Mesodermal cell (in vitro differentiated cells): ENCODE measurements at regions not wholly inside any gene's neighbourhood (a gene's known extent, or its start where the extent isn't known, plus 50 kb on each side); places are given as distances from the start of the nearest gene placed in this dataset.

Source experiments
- H3K27ac ChIP-seq: 2 replicates; pipeline ENCODE4 v1.7.0; 2013; ENCODE audit warnings: mild to moderate bottlenecking, low read depth, low read length, moderate library complexity; ENCODE audit not compliant: severe bottlenecking
- H3K36me3 ChIP-seq: 2 replicates; pipeline ENCODE4 v1.7.1; 2013; ENCODE audit warnings: mild to moderate bottlenecking, low read length, moderate library complexity; ENCODE audit not compliant: control insufficient read depth, insufficient read depth
- H3K4me1 ChIP-seq: one replicate; pipeline ENCODE4 v1.7.1; 2013; ENCODE audit warnings: mild to moderate bottlenecking, low read length; ENCODE audit not compliant: insufficient read depth, control insufficient read depth, poor library complexity, severe bottlenecking
- H3K4me3 ChIP-seq: 2 replicates; pipeline ENCODE4 v1.7.0; 2013; ENCODE audit warnings: low read length, control low read depth, mild to moderate bottlenecking; ENCODE audit not compliant: insufficient read depth, poor library complexity, severe bottlenecking; ENCODE audit errors: extremely low read depth
- H3K9me3 ChIP-seq: 2 replicates; pipeline ENCODE4 v1.7.1; 2013; ENCODE audit warnings: mild to moderate bottlenecking, low read length, moderate library complexity; ENCODE audit not compliant: control insufficient read depth
- whole genome bisulfite sequencing, 2 experiments: methylation state at CpG; one replicate each; pipeline ENCODE4 v1.1.5; 2013; ENCODE audit warnings: missing lambda C conversion rate in 2 of 2; ENCODE audit not compliant: insufficient coverage in 2 of 2; 5-methylcytosine and 5-hydroxymethylcytosine counted together

GRCh38 chr22:47367993-47368945 lies 605.8 kb downstream of the TBC1D22A start:
- peaks cover 72% of the 10 kb centered on the region for H3K9me3 ChIP-seq
- no peaks in the 10 kb centered on the region for H3K36me3 ChIP-seq
- no peaks in the 10 kb centered on the region for H3K4me1 ChIP-seq
- 62 to 69% methylated on average over 12 to 20 of the region's 21 CpGs for whole genome bisulfite sequencing, 2 experiments
- H3K27ac ChIP-seq: no peak overlapping the region
- H3K4me3 ChIP-seq: no peak overlapping the region

- WGBS, 2 experiments: 44 to 53% methylated on average over 5 to 6 of the region's 7 CpGs
- Histone ChIP-seq H3K9me3 (peaks cover 63% of the 10 kb centered on the region), H3K36me3 (no peaks in the 10 kb centered on the region), H3K4me3 (no peak overlapping the region), H3K4me1 (no peaks in the 10 kb centered on the region), H3K27ac (no peak overlapping the region)
Measured at GRCh38 chr22:47367107-47367690, 604.7 kb downstream of the TBC1D22A start.

GRCh38 chr22:47366026-47366767 lies 603.7 kb downstream of the TBC1D22A start:
- Histone ChIP-seq H3K4me3 (no peak overlapping the region), H3K9me3 (peaks cover 58% of the 10 kb centered on the region), H3K4me1 (no peaks in the 10 kb centered on the region), H3K36me3 (no peaks in the 10 kb centered on the region), H3K27ac (no peak overlapping the region)
- 75 to 80% methylated on average over 6 to 10 of the region's 17 CpGs for WGBS, 2 experiments

GRCh38 chr22:47361247-47361646 lies 598.8 kb downstream of the TBC1D22A start:
- Histone ChIP-seq H3K4me3 (no peak overlapping the region), H3K9me3 (peaks cover 61% of the 10 kb centered on the region), H3K27ac (no peak overlapping the region), H3K36me3 (no peaks in the 10 kb centered on the region), H3K4me1 (no peaks in the 10 kb centered on the region)
- WGBS, 2 experiments: 100% methylated on average over 1 of the region's 3 CpGs; no CpG with 5 or more reads in 1 of the 2 experiments

- H3K27ac ChIP-seq: no peak overlapping the region
- H3K4me3 ChIP-seq: no peak overlapping the region
- peaks cover 84% of the 10 kb centered on the region for H3K9me3 ChIP-seq
- 84 to 91% methylated on average over 10 of the region's 10 CpGs for WGBS, 2 experiments
- H3K36me3 ChIP-seq: no peaks in the 10 kb centered on the region
- H3K4me1 ChIP-seq: no peaks in the 10 kb centered on the region
Measured at GRCh38 chr22:47357493-47357892, 595.0 kb downstream of the TBC1D22A start.

- H3K9me3 ChIP-seq: peaks cover 87% of the 10 kb centered on the region
- no peaks in the 10 kb centered on the region for H3K4me1 ChIP-seq
- WGBS, 2 experiments: 73 to 88% methylated on average over 6 to 7 of the region's 7 CpGs
- no peak overlapping the region for H3K27ac ChIP-seq
- H3K4me3 ChIP-seq: no peak overlapping the region
- no peaks in the 10 kb centered on the region for H3K36me3 ChIP-seq
Measured at GRCh38 chr22:47357086-47357485, 594.6 kb downstream of the TBC1D22A start.

- H3K36me3 ChIP-seq: no peaks in the 10 kb centered on the region
- H3K4me3 ChIP-seq: no peak overlapping the region
- WGBS, 2 experiments: 43 to 60% methylated on average over 4 to 5 of the region's 5 CpGs
- H3K4me1 ChIP-seq: no peaks in the 10 kb centered on the region
- no peak overlapping the region for H3K27ac ChIP-seq
- peaks cover 90% of the 10 kb centered on the region for H3K9me3 ChIP-seq
Measured at GRCh38 chr22:47356511-47357011, 594.1 kb downstream of the TBC1D22A start.

GRCh38 chr22:47355776-47356510 lies 593.5 kb downstream of the TBC1D22A start:
- Histone ChIP-seq H3K4me1 (no peaks in the 10 kb centered on the region), H3K36me3 (no peaks in the 10 kb centered on the region), H3K27ac (no peak overlapping the region), H3K9me3 (peaks cover 86% of the 10 kb centered on the region), H3K4me3 (no peak overlapping the region)
- WGBS, 2 experiments: 75 to 82% methylated on average over 7 to 10 of the region's 13 CpGs

- no peaks in the 10 kb centered on the region for H3K4me1 ChIP-seq
- WGBS, 2 experiments: 59% methylated on average over 3 of the region's 4 CpGs
- no peak overlapping the region for H3K4me3 ChIP-seq
- H3K27ac ChIP-seq: no peak overlapping the region
- no peaks in the 10 kb centered on the region for H3K36me3 ChIP-seq
- H3K9me3 ChIP-seq: peaks cover 80% of the 10 kb centered on the region
Measured at GRCh38 chr22:47355388-47355725, 592.9 kb downstream of the TBC1D22A start.
